Transverse colon (tissue), 4 donors: ENCODE measurements at regions not wholly inside any gene's neighbourhood (a gene's known extent, or its start where the extent isn't known, plus 50 kb on each side); places are given as distances from the start of the nearest gene placed in this dataset.
A peak's percentile ranks its signal among the peaks of the same experiment; 100 is the strongest.

ENCODE experiments used
- DNase-seq: peaks from one replicate; pipeline ENCODE4 v3.0.0-alpha.2; 2019
- H3K27ac ChIP-seq, 4 donors: fragments of 200-600 bp; sonication (generic); 2 replicates each; pipeline ENCODE4 v1.5.1; 2016 to 2018; ENCODE audit warnings: inconsistent platforms in 4 of 4
- H3K27me3 ChIP-seq: fragments of 200-600 bp; sonication (generic); 2 replicates; pipeline ENCODE4 v1.5.1; 2017; ENCODE audit warnings: inconsistent platforms
- H3K36me3 ChIP-seq, 4 donors: fragments of 200-600 bp; sonication (generic); 2 replicates each; pipeline ENCODE4 v1.5.1; 2017 to 2019; ENCODE audit warnings: inconsistent platforms in 4 of 4
- H3K4me1 ChIP-seq, 4 donors: fragments of 200-600 bp; sonication (generic); 2 replicates each; pipeline ENCODE4 v1.5.1; 2017 to 2020; ENCODE audit warnings: inconsistent platforms in 4 of 4
- H3K4me3 ChIP-seq, 4 donors: fragments of 200-600 bp; sonication (generic); 1 replicate in 1 of 4; 2 replicates in 3 of 4; pipeline versions ENCODE4 v1.5.1 to v1.6.1; 2017 to 2019; ENCODE audit warnings: inconsistent platforms in 4 of 4
- H3K9me3 ChIP-seq, 2 donors: fragments of 200-600 bp; sonication (generic); 2 replicates each; pipeline ENCODE4 v1.5.1; 2017 to 2019; ENCODE audit warnings: inconsistent platforms in 2 of 2
- EP300 ChIP-seq: sonication (generic); formaldehyde crosslinking; IDR thresholded peaks from one replicate; pipeline ENCODE4 v1.6.1; 2017; ENCODE audit warnings: antibody characterized with exemption, low read depth
- POLR2A ChIP-seq: fragments of 450-650 bp; IDR thresholded peaks from one replicate; pipeline ENCODE4 v1.6.1; 2016; ENCODE audit warnings: antibody characterized with exemption, mild to moderate bottlenecking, moderate library complexity
- POLR2AphosphoS5 ChIP-seq, 3 donors: sonication (generic); formaldehyde crosslinking; IDR thresholded peaks; one replicate each; pipeline ENCODE4 v1.6.1; 2016; ENCODE audit warnings: antibody characterized with exemption in 3 of 3
- WGBS, 2 donors: methylation state at CpG; one replicate each; pipeline ENCODE4 v1.1.5; 2018; ENCODE audit warnings: low coverage in 1 of 2; 5-methylcytosine and 5-hydroxymethylcytosine counted together
- in situ Hi-C, 4 donors: fragments of 200-750 bp; cut with MboI; loops; one replicate each; pipeline versions ENCODE4 v1.15.0 to v1.15.1; 2017; ENCODE audit warnings: low sequenced_read_pairs in 3 of 4, low pct_ligation_motif_present in 1 of 4, low pct_unique_long_range_greater_than_20kb in 1 of 4
- intact Hi-C: fragments of 100-400 bp; cut with DNase I; formaldehyde crosslinking; loops from one replicate; pipeline ENCODE4 v1.15.1; 2023; ENCODE audit warnings: low total_unique reads
- TF ChIP-seq, protein P1 (sequence below), 5 experiments: fragments of 200-600 bp in 3 of 5; fragments of 450-650 bp in 2 of 5; sonication (generic) in 3 of 5; IDR thresholded peaks; 1 replicate in 2 of 5; 2 replicates in 3 of 5; pipeline ENCODE4 v1.5.1; 2016 to 2017; ENCODE audit warnings: antibody characterized with exemption in 5 of 5, inconsistent platforms in 3 of 5, mild to moderate bottlenecking in 2 of 5, moderate library complexity in 1 of 5

DNA sequence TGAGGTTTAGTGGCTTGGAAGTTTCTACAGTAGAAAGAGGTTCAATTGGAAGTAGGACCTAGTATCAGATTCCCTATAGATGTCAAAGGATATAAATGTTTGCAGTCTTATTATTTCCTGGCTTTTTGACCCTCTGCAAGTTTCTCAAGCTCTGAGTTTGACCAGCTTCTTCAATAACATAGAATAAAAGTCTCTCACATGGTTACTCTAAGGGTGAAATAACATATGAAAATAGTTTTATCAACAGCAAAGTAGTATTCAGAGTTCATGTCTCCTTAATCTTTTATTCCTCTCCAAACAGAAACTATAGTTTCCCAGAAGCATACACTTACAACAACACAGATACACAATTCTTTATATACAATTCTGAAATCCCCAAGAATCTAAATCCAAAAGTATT, 132.9 kb upstream of the RND3 start:
- no peak for DNase-seq
- TF ChIP-seq POLR2A = no peak
- TF ChIP-seq, protein P1, sequence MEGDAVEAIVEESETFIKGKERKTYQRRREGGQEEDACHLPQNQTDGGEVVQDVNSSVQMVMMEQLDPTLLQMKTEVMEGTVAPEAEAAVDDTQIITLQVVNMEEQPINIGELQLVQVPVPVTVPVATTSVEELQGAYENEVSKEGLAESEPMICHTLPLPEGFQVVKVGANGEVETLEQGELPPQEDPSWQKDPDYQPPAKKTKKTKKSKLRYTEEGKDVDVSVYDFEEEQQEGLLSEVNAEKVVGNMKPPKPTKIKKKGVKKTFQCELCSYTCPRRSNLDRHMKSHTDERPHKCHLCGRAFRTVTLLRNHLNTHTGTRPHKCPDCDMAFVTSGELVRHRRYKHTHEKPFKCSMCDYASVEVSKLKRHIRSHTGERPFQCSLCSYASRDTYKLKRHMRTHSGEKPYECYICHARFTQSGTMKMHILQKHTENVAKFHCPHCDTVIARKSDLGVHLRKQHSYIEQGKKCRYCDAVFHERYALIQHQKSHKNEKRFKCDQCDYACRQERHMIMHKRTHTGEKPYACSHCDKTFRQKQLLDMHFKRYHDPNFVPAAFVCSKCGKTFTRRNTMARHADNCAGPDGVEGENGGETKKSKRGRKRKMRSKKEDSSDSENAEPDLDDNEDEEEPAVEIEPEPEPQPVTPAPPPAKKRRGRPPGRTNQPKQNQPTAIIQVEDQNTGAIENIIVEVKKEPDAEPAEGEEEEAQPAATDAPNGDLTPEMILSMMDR (IDR thresholded peaks at IDR 0.05) = no peak
- TF ChIP-seq POLR2AphosphoS5 (IDR thresholded peaks at IDR 0.05) = no peak
- TF ChIP-seq EP300 = no peak
- no peaks in the 10 kb centered on the region for H3K27me3 ChIP-seq
- peak overlapping the region; percentile 6 to 50 (median 35) for H3K27ac ChIP-seq
- H3K4me3 ChIP-seq = no peak overlapping the region
- H3K4me1 ChIP-seq = peaks cover 0 to 10% (median 6%) of the 10 kb centered on the region in 4 donors
- in situ Hi-C loops = loop anchor here in 2 of 4 donors (25.0 kb wide), 3 partner anchors 108 to 1033 kb away; partner anchors contain the start of gene MMADHC (in 1 of the 2)
- no peaks in the 10 kb centered on the region for H3K36me3 ChIP-seq
- H3K9me3 ChIP-seq = no peaks in the 10 kb centered on the region
- intact Hi-C loops = no loop called here

- in situ Hi-C loops (loop anchor here in 2 of 4 donors (10.0 to 25.0 kb wide), 4 partner anchors 107 to 1032 kb away; partner anchors contain the start of gene MMADHC (in 1 of the 2)), intact Hi-C loops (no loop called here)
- DNase-seq = no peak
- Histone ChIP-seq H3K36me3 (no peaks in the 10 kb centered on the region), H3K4me1 (peaks cover 0 to 10% (median 6%) of the 10 kb centered on the region in 4 donors), H3K27me3 (no peaks in the 10 kb centered on the region), H3K4me3 (no peak overlapping the region), H3K9me3 (no peaks in the 10 kb centered on the region), H3K27ac (peak overlapping the region; percentile 6 to 50 (median 35))
- 47 to 59% methylated on average over 5 of the region's 5 CpGs for WGBS, 2 donors
- no peak for TF ChIP-seq EP300
- no peak for TF ChIP-seq POLR2AphosphoS5 (IDR thresholded peaks at IDR 0.05)
- TF ChIP-seq, protein P1 (IDR thresholded peaks at IDR 0.05) = no peak
Observed at GRCh38 chr2:150619607-150620330, 132.3 kb upstream of the RND3 start.

GRCh38 chr2:150618245-150618895, 130.9 kb upstream of the RND3 start:
- H3K9me3 ChIP-seq = no peaks in the 10 kb centered on the region
- in situ Hi-C loops = loop anchor here in 2 of 4 donors (10.0 to 25.0 kb wide), 4 partner anchors 106 to 1031 kb away; partner anchors contain the start of gene MMADHC (in 1 of the 2)
- TF ChIP-seq POLR2AphosphoS5 (IDR thresholded peaks at IDR 0.05) (no peak), POLR2A (no peak), EP300 (no peak)
- TF ChIP-seq, protein P1 (IDR thresholded peaks at IDR 0.05) = no peak
- intact Hi-C loops = no loop called here
- peaks cover 0 to 10% (median 6%) of the 10 kb centered on the region in 4 donors for H3K4me1 ChIP-seq
- H3K27ac ChIP-seq = no peak overlapping the region
- DNase-seq = no peak
- WGBS, 2 donors = 69 to 74% methylated on average over 5 to 7 of the region's 7 CpGs
- H3K36me3 ChIP-seq = no peaks in the 10 kb centered on the region
- H3K27me3 ChIP-seq = no peaks in the 10 kb centered on the region
- no peak overlapping the region for H3K4me3 ChIP-seq

GRCh38 chr2:150617351-150617978, 130.0 kb upstream of the RND3 start:
- Histone ChIP-seq H3K36me3 (no peaks in the 10 kb centered on the region), H3K27me3 (no peaks in the 10 kb centered on the region), H3K9me3 (no peaks in the 10 kb centered on the region), H3K4me1 (peaks cover 0 to 10% (median 6%) of the 10 kb centered on the region in 4 donors), H3K27ac (no peak overlapping the region), H3K4me3 (no peak overlapping the region)
- intact Hi-C loops (no loop called here), in situ Hi-C loops (loop anchor here in 2 of 4 donors (10.0 to 25.0 kb wide), 4 partner anchors 105 to 1030 kb away; partner anchors contain the start of gene MMADHC (in 1 of the 2))
- no peak for DNase-seq
- TF ChIP-seq POLR2AphosphoS5 (IDR thresholded peaks at IDR 0.05) (no peak), EP300 (no peak), POLR2A (no peak)
- TF ChIP-seq, protein P1 (IDR thresholded peaks at IDR 0.05) = no peak
- WGBS, 2 donors = 75 to 86% methylated on average over 5 to 6 of the region's 6 CpGs
